ENCODE measurements at regions not wholly inside any gene's neighbourhood (a gene's known extent, or its start where the extent isn't known, plus 50 kb on each side); places are given as distances from the start of the nearest gene placed in this dataset.

GRCh38 chr1:243921111-243921510 lies 71.1 kb upstream of the AKT3 start:
- H3K4me3 ChIP-seq (ENCODE audit: insufficient read depth, low read depth, low read length): no peak overlapping the region
- ATAC-seq (ENCODE audit: low read depth) (no peak), DNase-seq (no peak)
- no peak overlapping the region for H3K14ac ChIP-seq (replicated peaks; ENCODE audit: low read depth, low read length)
- H2BK5ac ChIP-seq (ENCODE audit: low read depth, low read length, poor library complexity, severe bottlenecking): no peak overlapping the region
- H3K4ac ChIP-seq (ENCODE audit: low read depth, low read length): no peak overlapping the region
- CTCF ChIA-PET: no interaction called here
- no peak overlapping the region for H2AFZ ChIP-seq (replicated peaks; ENCODE audit: low read length, poor library complexity)
- H3K27ac ChIP-seq (ENCODE audit: insufficient read depth, low read length): no peak overlapping the region
- H4K20me1 ChIP-seq (ENCODE audit: insufficient read depth, low read length): no peaks in the 10 kb centered on the region
- H2BK120ac ChIP-seq (ENCODE audit: low read depth, low read length): no peak overlapping the region
- H3K4me1 ChIP-seq (ENCODE audit: control insufficient read depth, insufficient read depth, low read length): peaks cover 19% of the 10 kb centered on the region
- no peak overlapping the region for H2BK15ac ChIP-seq (ENCODE audit: low read depth, low read length)
- H3K27me3 ChIP-seq (ENCODE audit: control insufficient read depth, insufficient read depth, low read length): no peaks in the 10 kb centered on the region
- H2AK9ac ChIP-seq (replicated peaks; ENCODE audit: low read depth, low read length, poor library complexity): no peak overlapping the region
- dilution Hi-C loops (cut with HindIII; ENCODE audit: low sequenced_read_pairs, unreplicated experiment) (no loop called here), in situ Hi-C loops (cut with MboI; ENCODE audit: low sequenced_read_pairs) (no loop called here), intact Hi-C loops (cut with micrococcal nuclease) (loop anchor here (10.0 kb wide), 2 partner anchors 206 to 1544 kb away; no protein-coding TSS in a partner anchor)
- TF ChIP-seq MAFK (IDR thresholded peaks at IDR 0.05; ENCODE audit: low read depth, low read length) (peak; percentile 73), CHD1 (IDR thresholded peaks at IDR 0.05; ENCODE audit: low read depth, low read length) (no peak), FOS (IDR thresholded peaks at IDR 0.05; ENCODE audit: low read depth, low read length) (no peak), SMC3 (IDR thresholded peaks at IDR 0.05; ENCODE audit: low read depth, low read length) (no peak), RFX5 (IDR thresholded peaks at IDR 0.05; ENCODE audit: low read depth, low read length) (no peak), MXI1 (IDR thresholded peaks at IDR 0.05; ENCODE audit: borderline replicate concordance, low read depth, low read length) (no peak), USF2 (IDR thresholded peaks at IDR 0.05; ENCODE audit: low read depth, low read length) (peak; percentile 72)
- TF ChIP-seq, protein P1, sequence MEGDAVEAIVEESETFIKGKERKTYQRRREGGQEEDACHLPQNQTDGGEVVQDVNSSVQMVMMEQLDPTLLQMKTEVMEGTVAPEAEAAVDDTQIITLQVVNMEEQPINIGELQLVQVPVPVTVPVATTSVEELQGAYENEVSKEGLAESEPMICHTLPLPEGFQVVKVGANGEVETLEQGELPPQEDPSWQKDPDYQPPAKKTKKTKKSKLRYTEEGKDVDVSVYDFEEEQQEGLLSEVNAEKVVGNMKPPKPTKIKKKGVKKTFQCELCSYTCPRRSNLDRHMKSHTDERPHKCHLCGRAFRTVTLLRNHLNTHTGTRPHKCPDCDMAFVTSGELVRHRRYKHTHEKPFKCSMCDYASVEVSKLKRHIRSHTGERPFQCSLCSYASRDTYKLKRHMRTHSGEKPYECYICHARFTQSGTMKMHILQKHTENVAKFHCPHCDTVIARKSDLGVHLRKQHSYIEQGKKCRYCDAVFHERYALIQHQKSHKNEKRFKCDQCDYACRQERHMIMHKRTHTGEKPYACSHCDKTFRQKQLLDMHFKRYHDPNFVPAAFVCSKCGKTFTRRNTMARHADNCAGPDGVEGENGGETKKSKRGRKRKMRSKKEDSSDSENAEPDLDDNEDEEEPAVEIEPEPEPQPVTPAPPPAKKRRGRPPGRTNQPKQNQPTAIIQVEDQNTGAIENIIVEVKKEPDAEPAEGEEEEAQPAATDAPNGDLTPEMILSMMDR (conservative IDR thresholded peaks at IDR 0.05; ENCODE audit: low read depth, low read length): no peak
- H3K18ac ChIP-seq (ENCODE audit: low read depth, low read length): no peak overlapping the region
- WGBS, 2 experiments (ENCODE audit: extremely low coverage in 2 of 2, insufficient read length in 1 of 2): no CpG with 5 or more reads among the region's 1 CpG
- no peak overlapping the region for H4K8ac ChIP-seq (ENCODE audit: low read depth in 2 of 2, low read length in 2 of 2)
- H4K5ac ChIP-seq (ENCODE audit: low read depth, low read length): no peak overlapping the region
- no peak overlapping the region for H3K56ac ChIP-seq (ENCODE audit: extremely low read depth, insufficient read depth, low read length)
- H3K9me3 ChIP-seq (ENCODE audit: control insufficient read depth, insufficient read depth, low read length): no peaks in the 10 kb centered on the region
- H2AK5ac ChIP-seq (ENCODE audit: low read depth, low read length): no peak overlapping the region
- POLR2A ChIA-PET (ENCODE audit: unreplicated experiment): no interaction called here
- no peaks in the 10 kb centered on the region for H3K36me3 ChIP-seq (ENCODE audit: control insufficient read depth, insufficient read depth, low read length)
- H3K9me1 ChIP-seq (ENCODE audit: insufficient read depth, low read length): peaks cover 15% of the 10 kb centered on the region
- H2BK20ac ChIP-seq (ENCODE audit: low read depth, low read length): peak overlapping the region; percentile 14; the same call in 1 of the 2 replicates
- H3K9ac ChIP-seq (ENCODE audit: low read depth, low read length): no peak overlapping the region
- H3K79me1 ChIP-seq (ENCODE audit: low read depth in 1 of 2, low read length in 2 of 2): no peaks in the 10 kb centered on the region
- no peak overlapping the region for H4K91ac ChIP-seq (ENCODE audit: insufficient read depth, low read depth, low read length)
- H3K4me2 ChIP-seq (ENCODE audit: low read depth, low read length): no peak overlapping the region
- BruUV-seq (replicated peaks): no TSS peak
- no peak overlapping the region for H3K23ac ChIP-seq (ENCODE audit: low read depth, low read length)
